ENCODE measurements at regions not wholly inside any gene's neighbourhood (a gene's known extent, or its start where the extent isn't known, plus 50 kb on each side); places are given as distances from the start of the nearest gene placed in this dataset.

DNA sequence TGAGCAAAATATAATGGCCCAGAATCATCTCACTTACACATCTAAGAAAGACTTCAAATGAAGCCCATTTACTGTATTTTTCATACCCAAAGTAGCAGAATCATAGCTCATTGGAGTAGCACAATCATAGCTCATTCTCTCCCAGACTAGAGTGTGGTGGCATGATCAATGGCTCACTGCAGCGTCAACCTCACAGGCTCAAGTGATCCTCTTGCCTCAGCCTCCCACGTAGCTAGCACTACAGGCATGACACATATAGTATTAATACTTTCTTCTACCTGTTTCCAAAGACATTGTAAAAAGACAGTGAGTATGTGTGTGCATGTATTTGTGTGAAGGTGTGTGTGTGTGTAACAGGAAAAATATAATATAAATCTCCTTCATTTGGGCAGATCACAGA lies 1247.9 kb upstream of the ACO1 start:
- peaks cover 2% of the 10 kb centered on the region for H3K9me3 Mint-ChIP-seq
- POLR2A ChIA-PET = no interaction called here
- no peaks in the 10 kb centered on the region for H3K4me1 Mint-ChIP-seq
- H3K27ac Mint-ChIP-seq = no peak overlapping the region
- H3K4me3 Mint-ChIP-seq = no peak overlapping the region
- no peak for DNase-seq
- CTCF ChIA-PET = no interaction called here
- no peaks in the 10 kb centered on the region for H3K27me3 Mint-ChIP-seq
- no peaks in the 10 kb centered on the region for H3K36me3 Mint-ChIP-seq (ENCODE audit: low read depth)

GRCh38 chr9:31137176-31138160 lies 1247.0 kb upstream of the ACO1 start:
- Mint-ChIP-seq H3K27ac (no peak overlapping the region), H3K9me3 (peaks cover 2% of the 10 kb centered on the region), H3K36me3 (ENCODE audit: low read depth) (no peaks in the 10 kb centered on the region), H3K4me1 (no peaks in the 10 kb centered on the region), H3K4me3 (no peak overlapping the region), H3K27me3 (no peaks in the 10 kb centered on the region)
- DNase-seq = no peak
- CTCF ChIA-PET = no interaction called here
- POLR2A ChIA-PET = no interaction called here

- H3K4me1 Mint-ChIP-seq = no peaks in the 10 kb centered on the region
- POLR2A ChIA-PET = no interaction called here
- no peak for DNase-seq
Observed at GRCh38 chr9:31140316-31140715, 1244.1 kb upstream of the ACO1 start.

DNA sequence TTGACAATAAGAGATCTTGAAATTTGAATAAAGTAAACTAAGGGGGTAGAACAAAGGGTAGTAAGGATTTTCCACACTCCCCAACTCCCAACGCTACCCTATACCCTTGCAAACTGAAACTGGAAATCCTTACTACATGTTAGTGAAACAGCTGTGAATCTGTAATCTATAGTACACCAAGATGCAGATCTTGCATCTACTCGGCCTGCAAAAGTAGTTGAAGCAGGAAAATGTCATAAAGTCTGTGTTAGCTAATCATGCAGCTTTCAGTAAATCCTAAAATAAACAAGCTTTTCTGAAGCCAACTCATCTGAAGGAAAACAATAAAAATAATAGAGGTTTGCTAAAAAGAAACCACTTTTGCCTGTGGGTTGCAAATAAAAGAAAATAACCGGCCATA lies 1242.0 kb upstream of the ACO1 start:
- Mint-ChIP-seq H3K27ac (no peak overlapping the region), H3K27me3 (no peaks in the 10 kb centered on the region), H3K36me3 (ENCODE audit: low read depth) (no peaks in the 10 kb centered on the region), H3K4me1 (no peaks in the 10 kb centered on the region), H3K4me3 (no peak overlapping the region), H3K9me3 (no peaks in the 10 kb centered on the region)
- no peak for DNase-seq
- POLR2A ChIA-PET = no interaction called here
- CTCF ChIA-PET = no interaction called here

More at GRCh38 chr9:31140316-31140715, 1244.1 kb upstream of the ACO1 start:
- Mint-ChIP-seq H3K9me3 (no peaks in the 10 kb centered on the region), H3K27me3 (no peaks in the 10 kb centered on the region), H3K27ac (no peak overlapping the region), H3K4me3 (no peak overlapping the region), H3K36me3 (ENCODE audit: low read depth) (no peaks in the 10 kb centered on the region)
- CTCF ChIA-PET = no interaction called here

DNA sequence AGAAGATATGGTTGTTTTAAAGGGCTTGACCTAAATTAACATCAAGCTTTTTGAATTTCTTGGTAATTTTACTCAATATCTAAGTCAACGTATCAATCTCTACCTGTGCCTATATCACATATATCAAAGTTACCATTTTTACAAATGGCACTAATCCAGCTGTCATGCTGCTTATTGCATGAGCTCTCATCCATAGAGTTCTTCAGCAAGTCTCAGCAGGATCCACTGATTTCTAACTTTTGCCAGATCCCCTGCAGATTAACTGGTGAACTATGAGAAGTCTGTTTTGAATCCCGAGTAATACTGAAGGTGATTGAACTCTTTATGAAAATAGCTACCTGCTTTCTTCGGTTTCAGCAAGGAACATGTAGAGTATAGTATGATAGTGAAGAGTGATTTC lies 1239.8 kb upstream of the ACO1 start:
- Mint-ChIP-seq H3K4me1 (no peaks in the 10 kb centered on the region), H3K9me3 (no peaks in the 10 kb centered on the region), H3K27ac (no peak overlapping the region), H3K27me3 (no peaks in the 10 kb centered on the region), H3K36me3 (ENCODE audit: low read depth) (no peaks in the 10 kb centered on the region), H3K4me3 (no peak overlapping the region)
- no peak for DNase-seq
- POLR2A ChIA-PET = no interaction called here
- CTCF ChIA-PET = interaction anchor here (1.7 kb wide), 1 partner anchor 10 kb away, joined by 3 read pairs; no protein-coding TSS in a partner anchor

- CTCF ChIA-PET = no interaction called here
- H3K36me3 Mint-ChIP-seq (ENCODE audit: low read depth) = no peaks in the 10 kb centered on the region
- no peaks in the 10 kb centered on the region for H3K4me1 Mint-ChIP-seq
- no peak overlapping the region for H3K27ac Mint-ChIP-seq
- H3K4me3 Mint-ChIP-seq = no peak overlapping the region
- no peaks in the 10 kb centered on the region for H3K9me3 Mint-ChIP-seq
- no peak for DNase-seq
- H3K27me3 Mint-ChIP-seq = no peaks in the 10 kb centered on the region
- POLR2A ChIA-PET = no interaction called here
Observed at GRCh38 chr9:31146485-31147166, 1237.8 kb upstream of the ACO1 start.

GRCh38 chr9:31153250-31153840 lies 1231.1 kb upstream of the ACO1 start:
- POLR2A ChIA-PET = no interaction called here
- Mint-ChIP-seq H3K4me1 (peaks cover 1% of the 10 kb centered on the region), H3K27ac (no peak overlapping the region), H3K36me3 (ENCODE audit: low read depth) (no peaks in the 10 kb centered on the region), H3K27me3 (no peaks in the 10 kb centered on the region), H3K4me3 (no peak overlapping the region), H3K9me3 (peaks cover 1% of the 10 kb centered on the region)
- no peak for DNase-seq
- CTCF ChIA-PET = no interaction called here

DNA sequence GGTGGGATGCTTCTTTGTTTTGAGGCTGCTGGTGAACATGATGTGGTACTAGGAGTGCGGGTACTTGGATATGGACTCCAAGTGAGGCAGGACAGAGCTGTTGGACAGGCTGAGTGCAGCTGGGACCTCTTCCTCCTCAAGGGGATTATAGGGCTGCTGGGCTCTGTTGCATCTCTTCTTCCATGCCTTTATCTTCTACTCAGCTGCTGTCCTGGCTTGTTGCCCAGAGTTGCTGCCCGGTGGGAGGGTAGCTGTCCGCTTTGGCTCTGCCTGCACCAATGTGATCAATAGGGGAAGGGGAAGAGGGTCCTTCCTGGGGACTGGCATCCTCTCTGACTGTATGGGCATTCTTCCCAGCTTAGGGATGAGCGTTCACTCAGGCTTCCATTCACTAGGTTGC lies 1217.9 kb upstream of the ACO1 start:
- ChIA-PET CTCF (no interaction called here), POLR2A (no interaction called here)
- Mint-ChIP-seq H3K36me3 (ENCODE audit: low read depth) (no peaks in the 10 kb centered on the region), H3K27ac (no peak overlapping the region), H3K4me1 (no peaks in the 10 kb centered on the region), H3K27me3 (no peaks in the 10 kb centered on the region), H3K9me3 (no peaks in the 10 kb centered on the region), H3K4me3 (no peak overlapping the region)
- no peak for DNase-seq

DNA sequence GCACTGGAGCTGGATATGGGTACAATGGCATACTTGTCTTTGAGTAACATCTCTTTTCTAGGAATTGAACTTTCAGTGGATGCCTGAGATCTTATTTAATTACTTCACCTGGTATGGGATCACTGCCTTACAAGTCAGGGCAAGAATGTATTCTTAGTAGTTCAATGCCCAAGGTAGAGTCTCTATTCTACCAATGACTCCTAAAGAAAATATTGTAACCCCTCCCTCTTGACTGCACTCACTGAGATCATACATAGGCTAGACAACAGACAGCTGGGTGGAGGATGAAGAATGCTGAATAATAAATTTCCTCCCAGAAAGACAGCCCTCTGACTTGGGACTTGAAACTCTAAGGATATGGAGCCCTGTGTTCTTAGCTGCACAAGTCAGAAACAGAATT lies 1216.3 kb upstream of the ACO1 start:
- H3K4me1 Mint-ChIP-seq = no peaks in the 10 kb centered on the region
- CTCF ChIA-PET = interaction anchor here (1.1 kb wide), 1 partner anchor 12 kb away, joined by 3 read pairs; no protein-coding TSS in a partner anchor
- no peak overlapping the region for H3K4me3 Mint-ChIP-seq

GRCh38 chr9:31174681-31175080 lies 1209.8 kb upstream of the ACO1 start:
- DNase-seq = no peak
- Mint-ChIP-seq H3K36me3 (ENCODE audit: low read depth) (no peaks in the 10 kb centered on the region), H3K27me3 (no peaks in the 10 kb centered on the region), H3K4me3 (no peak overlapping the region), H3K9me3 (no peaks in the 10 kb centered on the region), H3K4me1 (no peaks in the 10 kb centered on the region), H3K27ac (no peak overlapping the region)
- ChIA-PET CTCF (no interaction called here), POLR2A (no interaction called here)

More for the DNA sequence above, 1216.3 kb upstream of the ACO1 start:
- DNase-seq = no peak
- Mint-ChIP-seq H3K27me3 (no peaks in the 10 kb centered on the region), H3K27ac (no peak overlapping the region), H3K36me3 (ENCODE audit: low read depth) (no peaks in the 10 kb centered on the region), H3K9me3 (no peaks in the 10 kb centered on the region)
- POLR2A ChIA-PET = no interaction called here

DNA sequence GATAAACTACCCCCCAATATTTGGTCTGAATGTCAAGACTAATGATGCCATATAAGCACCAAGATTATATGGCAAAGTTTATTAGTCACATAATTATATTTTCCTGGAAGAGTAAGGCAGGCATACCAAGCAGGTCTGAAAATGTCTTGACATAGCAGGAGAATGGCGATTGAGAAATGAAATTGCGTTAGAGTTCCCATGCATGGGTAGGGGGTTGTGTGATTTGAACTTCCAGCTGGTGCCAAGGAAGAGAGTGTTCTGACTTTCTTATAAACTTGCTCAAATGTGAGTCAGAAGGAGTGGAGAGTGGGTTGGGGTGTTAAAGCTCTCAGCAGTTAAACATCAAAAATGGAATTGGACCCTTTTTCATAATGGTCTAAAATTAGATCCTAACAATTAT lies 1200.6 kb upstream of the ACO1 start:
- ChIA-PET POLR2A (no interaction called here), CTCF (no interaction called here)
- no peak for DNase-seq
- Mint-ChIP-seq H3K36me3 (ENCODE audit: low read depth) (no peaks in the 10 kb centered on the region), H3K27me3 (no peaks in the 10 kb centered on the region), H3K9me3 (no peaks in the 10 kb centered on the region), H3K4me1 (no peaks in the 10 kb centered on the region), H3K27ac (no peak overlapping the region), H3K4me3 (no peak overlapping the region)

DNA sequence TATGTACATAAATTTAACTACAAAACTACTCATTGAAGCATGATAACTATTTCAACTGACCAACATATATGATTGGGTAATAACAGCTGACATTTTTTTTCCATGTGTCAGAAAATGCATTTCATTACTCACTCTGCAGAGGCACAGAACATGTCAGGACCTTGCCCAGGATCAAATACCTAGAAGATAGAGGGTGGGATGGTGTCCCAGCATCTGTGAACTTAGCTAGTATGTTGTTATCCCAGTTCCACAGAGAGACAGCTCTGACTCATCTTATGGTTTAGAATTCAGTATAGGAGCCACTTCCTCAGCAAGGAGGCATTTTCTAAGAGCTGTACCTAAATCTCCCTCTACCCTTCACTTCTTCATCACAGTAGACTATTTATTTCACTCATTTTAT lies 1198.6 kb upstream of the ACO1 start:
- CTCF ChIA-PET = no interaction called here
- Mint-ChIP-seq H3K36me3 (ENCODE audit: low read depth) (no peaks in the 10 kb centered on the region), H3K27me3 (no peaks in the 10 kb centered on the region), H3K4me3 (no peak overlapping the region), H3K27ac (no peak overlapping the region), H3K4me1 (no peaks in the 10 kb centered on the region), H3K9me3 (no peaks in the 10 kb centered on the region)
- DNase-seq = no peak
- POLR2A ChIA-PET = no interaction called here

DNA sequence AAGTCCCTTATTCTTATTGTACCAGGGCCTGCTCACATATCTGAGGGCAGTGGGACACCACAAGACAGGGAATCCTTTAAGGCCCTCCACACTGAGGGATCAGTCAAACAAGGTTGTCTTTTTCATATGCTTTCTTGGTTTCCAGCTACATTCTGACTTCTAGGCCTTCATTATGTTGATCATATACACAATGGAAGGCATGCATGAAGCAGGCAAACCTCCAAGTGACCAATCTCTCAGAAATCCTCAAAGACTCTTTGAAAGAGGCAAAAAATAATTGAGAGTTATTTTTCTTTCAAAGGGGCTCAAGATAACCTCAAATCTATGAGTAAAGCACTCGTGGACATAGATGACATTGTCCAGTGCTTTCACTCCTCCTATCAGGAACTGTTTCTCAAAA lies 1195.9 kb upstream of the ACO1 start:
- H3K36me3 Mint-ChIP-seq (ENCODE audit: low read depth) = no peaks in the 10 kb centered on the region
- no peak for DNase-seq
- H3K27me3 Mint-ChIP-seq = no peaks in the 10 kb centered on the region
- H3K9me3 Mint-ChIP-seq = peaks cover 5% of the 10 kb centered on the region
- CTCF ChIA-PET = no interaction called here
- no peaks in the 10 kb centered on the region for H3K4me1 Mint-ChIP-seq
- no peak overlapping the region for H3K27ac Mint-ChIP-seq
- POLR2A ChIA-PET = no interaction called here
- H3K4me3 Mint-ChIP-seq = no peak overlapping the region

Measured in activated CD4-positive, alpha-beta T cell treated with anti-CD3 and anti-CD28 coated beads, Interleukin-2, amount 10 ng/mL, durations not matched to agents 7 days and 5 days (primary cell).